Neuron (in vitro differentiated cells): ENCODE measurements at regions not wholly inside any gene's neighbourhood (a gene's known extent, or its start where the extent isn't known, plus 50 kb on each side); places are given as distances from the start of the nearest gene placed in this dataset.

ENCODE experiments used
- H2AFZ ChIP-seq: one replicate; pipeline ENCODE4 v1.6.1; 2013; ENCODE audit warnings: low read depth, mild to moderate bottlenecking, inconsistent platforms, low read length, moderate library complexity
- H3K27me3 ChIP-seq: one replicate; pipeline ENCODE4 v1.6.1; 2013; ENCODE audit warnings: low read length; ENCODE audit not compliant: insufficient read depth
- H3K36me3 ChIP-seq: one replicate; pipeline ENCODE4 v1.6.1; 2013; ENCODE audit warnings: low read length; ENCODE audit not compliant: insufficient read depth
- H3K4me1 ChIP-seq: one replicate; pipeline ENCODE4 v1.6.1; 2013; ENCODE audit warnings: low read length; ENCODE audit not compliant: insufficient read depth
- H3K4me3 ChIP-seq: 2 replicates; pipeline ENCODE4 v1.5.1; 2013; ENCODE audit warnings: mild to moderate bottlenecking, low read length, moderate library complexity
- H3K9me3 ChIP-seq: one replicate; pipeline ENCODE4 v1.6.1; 2013; ENCODE audit warnings: low read length

- H3K9me3 ChIP-seq, result no peaks in the 10 kb centered on the region
- no peaks in the 10 kb centered on the region for H3K4me1 ChIP-seq
- H3K27me3 ChIP-seq, result no peaks in the 10 kb centered on the region
- H3K4me3 ChIP-seq, result no peak overlapping the region
- H3K36me3 ChIP-seq, result no peaks in the 10 kb centered on the region
- H2AFZ ChIP-seq, result no peak overlapping the region
These were observed 906.0 kb downstream of the ADGRL2 start for GRCh38 chr1:82706741-82707140.

- H2AFZ ChIP-seq, result no peak overlapping the region
- no peaks in the 10 kb centered on the region for H3K9me3 ChIP-seq
- H3K36me3 ChIP-seq, result no peaks in the 10 kb centered on the region
- no peak overlapping the region for H3K4me3 ChIP-seq
- no peaks in the 10 kb centered on the region for H3K27me3 ChIP-seq
- H3K4me1 ChIP-seq, result peaks cover 2% of the 10 kb centered on the region
These were observed 904.2 kb downstream of the ADGRL2 start for GRCh38 chr1:82704966-82705365.

- Histone ChIP-seq H3K9me3 (no peaks in the 10 kb centered on the region), H3K27me3 (no peaks in the 10 kb centered on the region), H2AFZ (no peak overlapping the region), H3K4me1 (peaks cover 2% of the 10 kb centered on the region), H3K36me3 (no peaks in the 10 kb centered on the region), H3K4me3 (no peak overlapping the region)
These were observed 903.7 kb downstream of the ADGRL2 start for GRCh38 chr1:82704393-82704792.

- H3K9me3 ChIP-seq, result no peaks in the 10 kb centered on the region
- H2AFZ ChIP-seq, result no peak overlapping the region
- no peaks in the 10 kb centered on the region for H3K27me3 ChIP-seq
- H3K36me3 ChIP-seq, result no peaks in the 10 kb centered on the region
- peaks cover 2% of the 10 kb centered on the region for H3K4me1 ChIP-seq
- no peak overlapping the region for H3K4me3 ChIP-seq
These were observed 903.2 kb downstream of the ADGRL2 start for GRCh38 chr1:82703951-82704350.

GRCh38 chr1:82700476-82700875 is 899.7 kb downstream of the ADGRL2 start:
- Histone ChIP-seq H3K4me1 (peaks cover 2% of the 10 kb centered on the region), H3K4me3 (no peak overlapping the region)

GRCh38 chr1:82697965-82698364 is 897.2 kb downstream of the ADGRL2 start:
- no peaks in the 10 kb centered on the region for H3K9me3 ChIP-seq
- H3K4me1 ChIP-seq, result peaks cover 2% of the 10 kb centered on the region
- H3K4me3 ChIP-seq, result no peak overlapping the region
- no peak overlapping the region for H2AFZ ChIP-seq
- no peaks in the 10 kb centered on the region for H3K27me3 ChIP-seq
- H3K36me3 ChIP-seq, result no peaks in the 10 kb centered on the region

More at GRCh38 chr1:82700476-82700875, 899.7 kb downstream of the ADGRL2 start:
- Histone ChIP-seq H3K36me3 (no peaks in the 10 kb centered on the region), H3K9me3 (no peaks in the 10 kb centered on the region), H3K27me3 (no peaks in the 10 kb centered on the region), H2AFZ (no peak overlapping the region)

- H2AFZ ChIP-seq, result no peak overlapping the region
- no peak overlapping the region for H3K4me3 ChIP-seq
- no peaks in the 10 kb centered on the region for H3K36me3 ChIP-seq
- H3K9me3 ChIP-seq, result no peaks in the 10 kb centered on the region
- no peaks in the 10 kb centered on the region for H3K4me1 ChIP-seq
- H3K27me3 ChIP-seq, result no peaks in the 10 kb centered on the region
These were observed 894.7 kb downstream of the ADGRL2 start for GRCh38 chr1:82695443-82695842.

GRCh38 chr1:82690411-82690810 is 889.7 kb downstream of the ADGRL2 start:
- Histone ChIP-seq H3K4me3 (no peak overlapping the region), H3K4me1 (no peaks in the 10 kb centered on the region)

GRCh38 chr1:82689217-82689616 is 888.5 kb downstream of the ADGRL2 start:
- Histone ChIP-seq H3K4me1 (no peaks in the 10 kb centered on the region), H3K4me3 (no peak overlapping the region)

More at GRCh38 chr1:82690411-82690810, 889.7 kb downstream of the ADGRL2 start:
- H3K9me3 ChIP-seq, result peaks cover 8% of the 10 kb centered on the region
- no peaks in the 10 kb centered on the region for H3K27me3 ChIP-seq
- H3K36me3 ChIP-seq, result no peaks in the 10 kb centered on the region
- H2AFZ ChIP-seq, result no peak overlapping the region

GRCh38 chr1:82686774-82687173 is 886.0 kb downstream of the ADGRL2 start:
- no peaks in the 10 kb centered on the region for H3K36me3 ChIP-seq
- H2AFZ ChIP-seq, result no peak overlapping the region
- no peak overlapping the region for H3K4me3 ChIP-seq
- H3K9me3 ChIP-seq, result peaks cover 8% of the 10 kb centered on the region
- H3K27me3 ChIP-seq, result no peaks in the 10 kb centered on the region
- no peaks in the 10 kb centered on the region for H3K4me1 ChIP-seq

More at GRCh38 chr1:82689217-82689616, 888.5 kb downstream of the ADGRL2 start:
- Histone ChIP-seq H2AFZ (no peak overlapping the region), H3K9me3 (peaks cover 8% of the 10 kb centered on the region), H3K27me3 (no peaks in the 10 kb centered on the region), H3K36me3 (no peaks in the 10 kb centered on the region)

GRCh38 chr1:82646888-82647287 is 846.2 kb downstream of the ADGRL2 start:
- Histone ChIP-seq H3K9me3 (no peaks in the 10 kb centered on the region), H3K4me3 (no peak overlapping the region), H3K27me3 (no peaks in the 10 kb centered on the region), H3K36me3 (no peaks in the 10 kb centered on the region), H2AFZ (no peak overlapping the region), H3K4me1 (peaks cover 10% of the 10 kb centered on the region)

- Histone ChIP-seq H3K4me3 (no peak overlapping the region), H3K36me3 (no peaks in the 10 kb centered on the region), H3K9me3 (no peaks in the 10 kb centered on the region), H3K4me1 (peaks cover 10% of the 10 kb centered on the region), H3K27me3 (no peaks in the 10 kb centered on the region), H2AFZ (no peak overlapping the region)
These were observed 845.6 kb downstream of the ADGRL2 start for GRCh38 chr1:82646336-82646735.

- Histone ChIP-seq H3K4me3 (no peak overlapping the region), H3K27me3 (no peaks in the 10 kb centered on the region), H2AFZ (no peak overlapping the region), H3K9me3 (no peaks in the 10 kb centered on the region), H3K36me3 (no peaks in the 10 kb centered on the region), H3K4me1 (peaks cover 10% of the 10 kb centered on the region)
These were observed 843.6 kb downstream of the ADGRL2 start for GRCh38 chr1:82644186-82644915.

- Histone ChIP-seq H3K9me3 (no peaks in the 10 kb centered on the region), H3K4me3 (no peak overlapping the region), H3K27me3 (no peaks in the 10 kb centered on the region), H3K36me3 (no peaks in the 10 kb centered on the region), H3K4me1 (no peaks in the 10 kb centered on the region), H2AFZ (no peak overlapping the region)
These were observed 839.6 kb downstream of the ADGRL2 start for GRCh38 chr1:82640352-82640751.
